ENCODE measurements at regions not wholly inside any gene's neighbourhood (a gene's known extent, or its start where the extent isn't known, plus 50 kb on each side); places are given as distances from the start of the nearest gene placed in this dataset.

GRCh38 chr5:62133426-62133825 is 172.6 kb upstream of the KIF2A start:
- Histone ChIP-seq H2AFZ (ENCODE audit: low read depth) (no peak overlapping the region), H3K9ac (no peak overlapping the region), H3K4me2 (no peak overlapping the region), H3K27ac (ENCODE audit: low read depth in 2 of 2, low read length in 1 of 2) (no peak overlapping the region), H3K4me1 (ENCODE audit: control insufficient read depth in 1 of 2, insufficient read depth in 2 of 2, low read depth in 1 of 2, low read length in 1 of 2) (no peaks in the 10 kb centered on the region), H3K27me3 (ENCODE audit: insufficient read depth) (no peaks in the 10 kb centered on the region; the same call in 1 of the 2 replicates), H4K20me1 (ENCODE audit: insufficient read depth) (no peaks in the 10 kb centered on the region), H3K36me3 (replicated peaks in 1 of 2; ENCODE audit: control insufficient read depth in 1 of 2, insufficient read depth in 2 of 2, low read length in 1 of 2) (no peaks in the 10 kb centered on the region), H3F3A (replicated peaks; ENCODE audit: insufficient read depth) (no peaks in the 10 kb centered on the region), H3K4me3 (ENCODE audit: low read depth in 2 of 2, low read length in 1 of 2) (no peak overlapping the region), H3K9me3 (no peaks in the 10 kb centered on the region), H3K9me2 (no peaks in the 10 kb centered on the region), H3K79me2 (ENCODE audit: insufficient read depth) (no peaks in the 10 kb centered on the region)
- POLR2A ChIA-PET = no interaction called here
- no peak for DNase-seq
- TF ChIP-seq TEAD4 (IDR thresholded peaks at IDR 0.05; ENCODE audit: borderline replicate concordance, insufficient read depth) = no peak
- no peak for TF ChIP-seq USF2 (IDR thresholded peaks at IDR 0.05; ENCODE audit: borderline replicate concordance, low read depth, low read length)
- TF ChIP-seq RFX5 (IDR thresholded peaks at IDR 0.05; ENCODE audit: low read length) = no peak
- no peak for TF ChIP-seq JUND (IDR thresholded peaks at IDR 0.05)
- no peak for TF ChIP-seq REST (IDR thresholded peaks at IDR 0.05; ENCODE audit: low read depth, low read length)
- no peak for TF ChIP-seq FOSL2 (IDR thresholded peaks at IDR 0.05; ENCODE audit: borderline replicate concordance, low read depth)
- TF ChIP-seq GATA2 (CRISPR knock-in tag; IDR thresholded peaks at IDR 0.05) = no peak
- TF ChIP-seq GABPA (IDR thresholded peaks at IDR 0.05; ENCODE audit: low read depth) = no peak
- TF ChIP-seq SIN3A (IDR thresholded peaks at IDR 0.05; ENCODE audit: borderline replicate concordance, low read depth, low read length) = no peak
- no peak for TF ChIP-seq MXI1 (IDR thresholded peaks at IDR 0.05; ENCODE audit: low read depth, low read length)
- CTCF ChIA-PET = interaction anchor here (0.9 to 2.7 kb wide), 2 partner anchors 10 to 200 kb away, joined by 3 to 8 read pairs; no protein-coding TSS in a partner anchor
- 26% methylated on average over 1 of the region's 1 CpG for WGBS (ENCODE audit: low lambda C conversion rate)

DNA sequence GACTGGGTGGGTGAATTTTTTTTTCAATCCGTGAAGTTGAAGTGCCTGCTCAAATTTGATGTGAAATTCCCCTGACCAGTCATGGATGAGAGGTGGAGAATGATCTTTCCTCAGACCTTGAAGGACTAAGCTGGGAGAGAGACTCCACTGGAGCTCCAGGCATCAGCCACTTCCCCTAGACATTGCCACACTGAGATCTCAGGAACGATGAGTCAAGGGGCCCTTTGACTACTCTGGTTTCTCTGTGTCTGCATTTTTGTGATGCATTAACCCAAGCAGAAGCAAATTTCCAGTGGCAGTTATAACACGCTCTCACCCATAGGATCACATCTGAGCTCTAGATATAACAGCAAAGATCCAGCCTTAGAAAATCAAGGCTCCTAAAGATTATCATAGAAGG is 171.2 kb upstream of the KIF2A start:
- POLR2A ChIA-PET = no interaction called here
- no peak for DNase-seq

More for the DNA sequence above, 171.2 kb upstream of the KIF2A start:
- no peaks in the 10 kb centered on the region for H3K4me1 ChIP-seq (ENCODE audit: control insufficient read depth in 1 of 2, insufficient read depth in 2 of 2, low read depth in 1 of 2, low read length in 1 of 2)
- H3K27ac ChIP-seq (ENCODE audit: low read depth in 2 of 2, low read length in 1 of 2) = no peak overlapping the region
- H2AFZ ChIP-seq (ENCODE audit: low read depth) = no peak overlapping the region
- H3K9ac ChIP-seq = no peak overlapping the region
- no peak overlapping the region for H3K4me2 ChIP-seq
- H3K79me2 ChIP-seq (ENCODE audit: insufficient read depth) = no peaks in the 10 kb centered on the region
- no peaks in the 10 kb centered on the region for H3F3A ChIP-seq (replicated peaks; ENCODE audit: insufficient read depth)
- no peak for TF ChIP-seq NFIC (IDR thresholded peaks at IDR 0.05; ENCODE audit: borderline replicate concordance)
- no peak for TF ChIP-seq EZH2phosphoT487 (IDR thresholded peaks at IDR 0.05; ENCODE audit: borderline replicate concordance, low read depth)
- TF ChIP-seq JUND (IDR thresholded peaks at IDR 0.05) = no peak
- TF ChIP-seq CHD2 (IDR thresholded peaks at IDR 0.05; ENCODE audit: low read length, partially characterized antibody) = no peak
- no peak for TF ChIP-seq FOXJ3 (CRISPR knock-in tag; IDR thresholded peaks at IDR 0.05)
- no peak for TF ChIP-seq TCF12 (IDR thresholded peaks at IDR 0.05)
- no peak for TF ChIP-seq YY1 (IDR thresholded peaks at IDR 0.05; ENCODE audit: low read depth)
- H3K36me3 ChIP-seq (replicated peaks in 1 of 2; ENCODE audit: control insufficient read depth in 1 of 2, insufficient read depth in 2 of 2, low read length in 1 of 2) = no peaks in the 10 kb centered on the region
- no peaks in the 10 kb centered on the region for H4K20me1 ChIP-seq (ENCODE audit: insufficient read depth)
- H3K27me3 ChIP-seq (ENCODE audit: insufficient read depth) = no peaks in the 10 kb centered on the region; the same call in 1 of the 2 replicates
- 59% methylated on average over 3 of the region's 3 CpGs for WGBS (ENCODE audit: low lambda C conversion rate)
- CTCF ChIA-PET = interaction anchor here (1.3 kb wide), 1 partner anchor 9 kb away, joined by 3 read pairs; no protein-coding TSS in a partner anchor
- no peaks in the 10 kb centered on the region for H3K9me2 ChIP-seq
- H3K9me3 ChIP-seq = no peaks in the 10 kb centered on the region
- H3K4me3 ChIP-seq (ENCODE audit: low read depth in 2 of 2, low read length in 1 of 2) = no peak overlapping the region
